GM23338 (cell line): ENCODE measurements at regions not wholly inside any gene's neighbourhood (a gene's known extent, or its start where the extent isn't known, plus 50 kb on each side); places are given as distances from the start of the nearest gene placed in this dataset.

ENCODE experiments used
- ATAC-seq: fragments of 200-7000 bp; cut with Tn5 transposase; 3 replicates; pipeline ENCODE4 v1.9.1; 2020
- DNase-seq: peaks from one replicate; pipeline ENCODE4 v3.0.0-alpha.2; 2015; ENCODE audit warnings: low spot score
- H2AFZ ChIP-seq: fragments of 200-600 bp; sonication (generic); 2 replicates; pipeline ENCODE4 v1.8.0; 2016; ENCODE audit warnings: antibody characterized with exemption, mild to moderate bottlenecking, moderate library complexity
- H3F3A ChIP-seq: fragments of 200-600 bp; sonication (generic); replicated peaks from 2 replicates; pipeline ENCODE4 v1.8.0; 2017; ENCODE audit warnings: antibody characterized with exemption, mixed run types, low read depth
- H3K27ac ChIP-seq: fragments of 200-600 bp; sonication (generic); 2 replicates; pipeline ENCODE4 v1.6.1; 2016; ENCODE audit warnings: low read depth
- H3K27me3 ChIP-seq: fragments of 200-600 bp; sonication (generic); 2 replicates; pipeline ENCODE4 v1.8.0; 2016; ENCODE audit warnings: mild to moderate bottlenecking, mixed run types, moderate library complexity; ENCODE audit not compliant: insufficient read depth
- H3K36me3 ChIP-seq: fragments of 200-600 bp; sonication (generic); 2 replicates; pipeline ENCODE4 v1.8.0; 2016; ENCODE audit warnings: mild to moderate bottlenecking; ENCODE audit not compliant: insufficient read depth
- H3K4me1 ChIP-seq: fragments of 200-600 bp; sonication (generic); 2 replicates; pipeline ENCODE4 v1.8.0; 2016; ENCODE audit warnings: mild to moderate bottlenecking, moderate library complexity; ENCODE audit not compliant: insufficient read depth
- H3K4me2 ChIP-seq: fragments of 200-600 bp; sonication (generic); 2 replicates; pipeline ENCODE4 v1.7.1; 2017; ENCODE audit warnings: mixed run types
- H3K4me3 ChIP-seq: fragments of 200-600 bp; sonication (generic); 2 replicates; pipeline ENCODE4 v1.6.1; 2016; ENCODE audit warnings: mixed run types
- H3K79me2 ChIP-seq: fragments of 200-600 bp; sonication (generic); replicated peaks from 2 replicates; pipeline ENCODE4 v1.8.0; 2017; ENCODE audit warnings: mild to moderate bottlenecking; ENCODE audit not compliant: insufficient read depth
- H3K9me2 ChIP-seq: fragments of 200-600 bp; sonication (generic); 2 replicates; pipeline ENCODE4 v1.8.0; 2017; ENCODE audit not compliant: insufficient read depth
- H4K20me1 ChIP-seq: fragments of 200-600 bp; sonication (generic); replicated peaks from 2 replicates; pipeline ENCODE4 v1.8.0; 2017; ENCODE audit warnings: mild to moderate bottlenecking; ENCODE audit not compliant: insufficient read depth
- H3K27ac Mint-ChIP-seq: 2 replicates; pipeline ENCODE4 v1.8.0; 2020; ENCODE audit warnings: inconsistent platforms, mild to moderate bottlenecking, moderate library complexity, mixed read lengths
- H3K27me3 Mint-ChIP-seq: 3 replicates; pipeline ENCODE4 v1.8.0; 2022; ENCODE audit warnings: low read depth, mild to moderate bottlenecking, moderate library complexity, mixed read lengths, inconsistent platforms; ENCODE audit not compliant: insufficient read depth, poor library complexity
- H3K36me3 Mint-ChIP-seq: 3 replicates; pipeline ENCODE4 v1.8.0; 2021; ENCODE audit warnings: low read depth, mild to moderate bottlenecking, inconsistent platforms, moderate library complexity, mixed read lengths
- H3K4me1 Mint-ChIP-seq: 3 replicates; pipeline ENCODE4 v1.8.0; 2020; ENCODE audit warnings: mild to moderate bottlenecking, inconsistent platforms, mixed read lengths
- H3K4me3 Mint-ChIP-seq: 3 replicates; pipeline ENCODE4 v1.8.0; 2021; ENCODE audit warnings: moderate library complexity, mild to moderate bottlenecking, inconsistent platforms, mixed read lengths
- H3K9me3 Mint-ChIP-seq: 3 replicates; pipeline ENCODE4 v1.8.0; 2020; ENCODE audit warnings: moderate library complexity, mild to moderate bottlenecking, inconsistent platforms, mixed read lengths
- CREB1 ChIP-seq: fragments of 250-450 bp; sonication (Bioruptor Pico); IDR thresholded peaks from 2 replicates; pipeline ENCODE4 v1.5.0; 2020; ENCODE audit warnings: low read depth, mild to moderate bottlenecking, moderate library complexity
- CTCF ChIP-seq, 2 experiments: fragments of 200-600 bp in 1 of 2; sonication (generic) in 1 of 2; conservative IDR thresholded peaks; 2 replicates each; pipeline versions ENCODE4 v1.5.1 to v1.6.1; 2016 to 2017; ENCODE audit warnings: antibody characterized with exemption in 2 of 2, low read depth in 2 of 2, mild to moderate bottlenecking in 2 of 2, moderate library complexity in 1 of 2
- EZH2 ChIP-seq: fragments of 200-600 bp; sonication (generic); IDR thresholded peaks from one replicate; pipeline ENCODE4 v1.8.0; 2017; ENCODE audit warnings: antibody characterized with exemption, mild to moderate bottlenecking, low read depth; ENCODE audit not compliant: unreplicated experiment
- EZH2phosphoT487 ChIP-seq: fragments of 200-600 bp; sonication (generic); IDR thresholded peaks from one replicate; pipeline ENCODE4 v1.8.1; 2018; ENCODE audit warnings: antibody characterized with exemption; ENCODE audit not compliant: unreplicated experiment
- JUNB ChIP-seq: IDR thresholded peaks from one replicate; pipeline ENCODE4 v1.6.1; 2016; ENCODE audit warnings: antibody characterized with exemption; ENCODE audit not compliant: unreplicated experiment
- POLR2AphosphoS5 ChIP-seq: IDR thresholded peaks from 2 replicates; pipeline ENCODE4 v1.6.1; 2016; ENCODE audit warnings: antibody characterized with exemption, low read depth
- STAT1 ChIP-seq: IDR thresholded peaks from one replicate; pipeline ENCODE4 v1.6.1; 2016; ENCODE audit warnings: antibody characterized with exemption; ENCODE audit not compliant: unreplicated experiment
- ZNF114 ChIP-seq: fragments of 250-450 bp; sonication (Bioruptor Pico); IDR thresholded peaks from 2 replicates; pipeline ENCODE4 v1.5.0; 2020; ENCODE audit warnings: mild to moderate bottlenecking, moderate library complexity
- ZNF331 ChIP-seq: fragments of 250-450 bp; sonication (Bioruptor Pico); IDR thresholded peaks from 2 replicates; pipeline ENCODE4 v1.5.0; 2020; ENCODE audit warnings: low read depth, mild to moderate bottlenecking, moderate library complexity
- TF ChIP-seq, protein P1 (sequence below): IDR thresholded peaks from 2 replicates; pipeline ENCODE4 v1.6.1; 2016; ENCODE audit warnings: antibody characterized with exemption
- TF ChIP-seq, protein P2 (sequence below): IDR thresholded peaks from one replicate; pipeline ENCODE4 v1.6.1; 2018; ENCODE audit warnings: antibody characterized with exemption; ENCODE audit not compliant: unreplicated experiment

- ATAC-seq = no peak
- H3K79me2 ChIP-seq = no peaks in the 10 kb centered on the region
- no peak overlapping the region for H3K4me2 ChIP-seq
- H4K20me1 ChIP-seq = no peaks in the 10 kb centered on the region
- H3K9me2 ChIP-seq = no peaks in the 10 kb centered on the region
- H3K4me3 Mint-ChIP-seq = no peak overlapping the region
- no peak overlapping the region for H3K27ac ChIP-seq
- no peaks in the 10 kb centered on the region for H3K36me3 ChIP-seq
- no peak overlapping the region for H3K4me3 ChIP-seq
- H3F3A ChIP-seq = no peaks in the 10 kb centered on the region
- no peaks in the 10 kb centered on the region for H3K4me1 Mint-ChIP-seq
- H3K36me3 Mint-ChIP-seq = no peaks in the 10 kb centered on the region
- DNase-seq = no peak
- 0 out of 2 replicates have a peak overlapping the region, but pooled peaks have one; percentile 56 for H2AFZ ChIP-seq
- H3K27me3 ChIP-seq = no peaks in the 10 kb centered on the region; the same call in 1 of the 2 replicates
- H3K9me3 Mint-ChIP-seq = no peaks in the 10 kb centered on the region
- TF ChIP-seq CREB1 (CRISPR knock-in tag) (no peak), POLR2AphosphoS5 (no peak), EZH2 (no peak), CTCF (conservative IDR thresholded peaks at IDR 0.05; ENCODE audit: low read depth in 2 of 2) (no peak), ZNF114 (CRISPR knock-in tag) (no peak), STAT1 (no peak), ZNF331 (CRISPR knock-in tag) (no peak)
- TF ChIP-seq, protein P1, sequence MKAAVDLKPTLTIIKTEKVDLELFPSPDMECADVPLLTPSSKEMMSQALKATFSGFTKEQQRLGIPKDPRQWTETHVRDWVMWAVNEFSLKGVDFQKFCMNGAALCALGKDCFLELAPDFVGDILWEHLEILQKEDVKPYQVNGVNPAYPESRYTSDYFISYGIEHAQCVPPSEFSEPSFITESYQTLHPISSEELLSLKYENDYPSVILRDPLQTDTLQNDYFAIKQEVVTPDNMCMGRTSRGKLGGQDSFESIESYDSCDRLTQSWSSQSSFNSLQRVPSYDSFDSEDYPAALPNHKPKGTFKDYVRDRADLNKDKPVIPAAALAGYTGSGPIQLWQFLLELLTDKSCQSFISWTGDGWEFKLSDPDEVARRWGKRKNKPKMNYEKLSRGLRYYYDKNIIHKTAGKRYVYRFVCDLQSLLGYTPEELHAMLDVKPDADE = no peak
- TF ChIP-seq, protein P2, sequence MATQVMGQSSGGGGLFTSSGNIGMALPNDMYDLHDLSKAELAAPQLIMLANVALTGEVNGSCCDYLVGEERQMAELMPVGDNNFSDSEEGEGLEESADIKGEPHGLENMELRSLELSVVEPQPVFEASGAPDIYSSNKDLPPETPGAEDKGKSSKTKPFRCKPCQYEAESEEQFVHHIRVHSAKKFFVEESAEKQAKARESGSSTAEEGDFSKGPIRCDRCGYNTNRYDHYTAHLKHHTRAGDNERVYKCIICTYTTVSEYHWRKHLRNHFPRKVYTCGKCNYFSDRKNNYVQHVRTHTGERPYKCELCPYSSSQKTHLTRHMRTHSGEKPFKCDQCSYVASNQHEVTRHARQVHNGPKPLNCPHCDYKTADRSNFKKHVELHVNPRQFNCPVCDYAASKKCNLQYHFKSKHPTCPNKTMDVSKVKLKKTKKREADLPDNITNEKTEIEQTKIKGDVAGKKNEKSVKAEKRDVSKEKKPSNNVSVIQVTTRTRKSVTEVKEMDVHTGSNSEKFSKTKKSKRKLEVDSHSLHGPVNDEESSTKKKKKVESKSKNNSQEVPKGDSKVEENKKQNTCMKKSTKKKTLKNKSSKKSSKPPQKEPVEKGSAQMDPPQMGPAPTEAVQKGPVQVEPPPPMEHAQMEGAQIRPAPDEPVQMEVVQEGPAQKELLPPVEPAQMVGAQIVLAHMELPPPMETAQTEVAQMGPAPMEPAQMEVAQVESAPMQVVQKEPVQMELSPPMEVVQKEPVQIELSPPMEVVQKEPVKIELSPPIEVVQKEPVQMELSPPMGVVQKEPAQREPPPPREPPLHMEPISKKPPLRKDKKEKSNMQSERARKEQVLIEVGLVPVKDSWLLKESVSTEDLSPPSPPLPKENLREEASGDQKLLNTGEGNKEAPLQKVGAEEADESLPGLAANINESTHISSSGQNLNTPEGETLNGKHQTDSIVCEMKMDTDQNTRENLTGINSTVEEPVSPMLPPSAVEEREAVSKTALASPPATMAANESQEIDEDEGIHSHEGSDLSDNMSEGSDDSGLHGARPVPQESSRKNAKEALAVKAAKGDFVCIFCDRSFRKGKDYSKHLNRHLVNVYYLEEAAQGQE = no peak
- no peaks in the 10 kb centered on the region for H3K4me1 ChIP-seq
- H3K27me3 Mint-ChIP-seq = no peaks in the 10 kb centered on the region
- H3K27ac Mint-ChIP-seq = no peak overlapping the region
Observed at GRCh38 chr4:110967936-110968335, 345.1 kb upstream of the PITX2 start.

GRCh38 chr4:110970642-110971041 is 347.8 kb upstream of the PITX2 start:
- Histone ChIP-seq H4K20me1 (no peaks in the 10 kb centered on the region), H3K4me3 (no peak overlapping the region), H2AFZ (no peak overlapping the region), H3F3A (no peaks in the 10 kb centered on the region), H3K79me2 (no peaks in the 10 kb centered on the region), H3K4me1 (no peaks in the 10 kb centered on the region), H3K27me3 (no peaks in the 10 kb centered on the region; the same call in 1 of the 2 replicates), H3K36me3 (no peaks in the 10 kb centered on the region), H3K27ac (no peak overlapping the region), H3K9me2 (no peaks in the 10 kb centered on the region), H3K4me2 (no peak overlapping the region)
- Mint-ChIP-seq H3K4me3 (no peak overlapping the region), H3K27me3 (no peaks in the 10 kb centered on the region), H3K27ac (no peak overlapping the region), H3K36me3 (no peaks in the 10 kb centered on the region), H3K9me3 (no peaks in the 10 kb centered on the region), H3K4me1 (no peaks in the 10 kb centered on the region)
- TF ChIP-seq JUNB = no peak
- peak; percentile 87 to 93 for TF ChIP-seq CTCF (conservative IDR thresholded peaks at IDR 0.05; ENCODE audit: low read depth in 2 of 2)
- no peak for TF ChIP-seq EZH2phosphoT487
- DNase-seq (peak; percentile 92), ATAC-seq (peak; percentile 95)
